Testis (tissue), 2 donors: ENCODE measurements at regions not wholly inside any gene's neighbourhood (a gene's known extent, or its start where the extent isn't known, plus 50 kb on each side); places are given as distances from the start of the nearest gene placed in this dataset.

Source experiments
- DNase-seq: peaks from one replicate; pipeline ENCODE4 v3.0.0-alpha.2; 2019
- H3K27ac ChIP-seq, 2 donors: fragments of 200-600 bp; sonication (generic); one replicate each; pipeline ENCODE4 v1.5.1; 2019
- H3K27me3 ChIP-seq: fragments of 200-600 bp; sonication (generic); one replicate; pipeline ENCODE4 v1.5.1; 2019
- H3K36me3 ChIP-seq: fragments of 200-600 bp; sonication (generic); one replicate; pipeline ENCODE4 v1.5.1; 2017; ENCODE audit warnings: low read depth; ENCODE audit errors: missing control alignments
- H3K4me1 ChIP-seq: fragments of 200-600 bp; sonication (generic); one replicate; pipeline ENCODE4 v1.5.1; 2019
- H3K4me3 ChIP-seq, 2 donors: fragments of 200-600 bp; sonication (generic); one replicate each; pipeline ENCODE4 v1.5.1; 2017 to 2019
- H3K9me3 ChIP-seq: fragments of 200-600 bp; sonication (generic); one replicate; pipeline ENCODE4 v1.5.1; 2017
- CTCF ChIP-seq, 3 experiments: fragments of 450-650 bp in 2 of 3; fragments of 200-600 bp in 1 of 3; sonication (generic) in 1 of 3; IDR thresholded peaks; one replicate each; pipeline ENCODE4 v1.5.1; 2016 to 2019; ENCODE audit warnings: antibody characterized with exemption in 3 of 3, mild to moderate bottlenecking in 2 of 3, moderate library complexity in 1 of 3
- POLR2A ChIP-seq: fragments of 450-650 bp; IDR thresholded peaks from one replicate; pipeline ENCODE4 v1.6.1; 2017; ENCODE audit warnings: antibody characterized with exemption, mild to moderate bottlenecking, moderate library complexity
- WGBS, 2 donors: methylation state at CpG; one replicate each; pipeline ENCODE4 v1.1.5; 2018; 5-methylcytosine and 5-hydroxymethylcytosine counted together
- intact Hi-C: fragments of 100-400 bp; cut with DNase I; formaldehyde crosslinking; loops from one replicate; pipeline ENCODE4 v1.15.1; 2023; ENCODE audit warnings: low total_unique reads

- Histone ChIP-seq H3K36me3 (no peaks in the 10 kb centered on the region), H3K4me1 (peaks cover 10% of the 10 kb centered on the region), H3K27ac (no peak overlapping the region), H3K4me3 (no peak overlapping the region), H3K9me3 (no peaks in the 10 kb centered on the region), H3K27me3 (no peaks in the 10 kb centered on the region)
- no peak for DNase-seq
- WGBS, 2 donors = 85 to 90% methylated on average over 4 of the region's 4 CpGs
- intact Hi-C loops = no loop called here
- TF ChIP-seq CTCF (IDR thresholded peaks at IDR 0.05) = no peak
- TF ChIP-seq POLR2A = no peak
These were observed 95.2 kb upstream of the THUMPD2 start for GRCh38 chr2:39874236-39874635.

GRCh38 chr2:39873586-39873985, 94.5 kb upstream of the THUMPD2 start:
- no peak overlapping the region for H3K27ac ChIP-seq
- TF ChIP-seq CTCF (IDR thresholded peaks at IDR 0.05) (no peak), POLR2A (no peak)
- intact Hi-C loops = no loop called here
- no peaks in the 10 kb centered on the region for H3K27me3 ChIP-seq
- no peak overlapping the region for H3K4me3 ChIP-seq
- WGBS, 2 donors = 87 to 88% methylated on average over 3 of the region's 3 CpGs
- no peak for DNase-seq
- peaks cover 10% of the 10 kb centered on the region for H3K4me1 ChIP-seq
- no peaks in the 10 kb centered on the region for H3K36me3 ChIP-seq
- no peaks in the 10 kb centered on the region for H3K9me3 ChIP-seq

- H3K9me3 ChIP-seq = no peaks in the 10 kb centered on the region
- no peaks in the 10 kb centered on the region for H3K27me3 ChIP-seq
- 94 to 97% methylated on average over 2 of the region's 2 CpGs for WGBS, 2 donors
- intact Hi-C loops = no loop called here
- DNase-seq = no peak
- no peaks in the 10 kb centered on the region for H3K36me3 ChIP-seq
- TF ChIP-seq POLR2A (no peak), CTCF (IDR thresholded peaks at IDR 0.05) (no peak)
- no peak overlapping the region for H3K4me3 ChIP-seq
- peaks cover 10% of the 10 kb centered on the region for H3K4me1 ChIP-seq
- H3K27ac ChIP-seq = no peak overlapping the region
These were observed 93.7 kb upstream of the THUMPD2 start for GRCh38 chr2:39872748-39873147.

GRCh38 chr2:39871291-39871761, 92.3 kb upstream of the THUMPD2 start:
- Histone ChIP-seq H3K4me1 (peaks cover 10% of the 10 kb centered on the region), H3K27me3 (no peaks in the 10 kb centered on the region), H3K36me3 (no peaks in the 10 kb centered on the region), H3K9me3 (no peaks in the 10 kb centered on the region), H3K4me3 (no peak overlapping the region), H3K27ac (no peak overlapping the region)
- WGBS, 2 donors = 54 to 62% methylated on average over 7 of the region's 7 CpGs
- TF ChIP-seq CTCF (IDR thresholded peaks at IDR 0.05) = no peak
- no peak for TF ChIP-seq POLR2A
- intact Hi-C loops = no loop called here
- DNase-seq = no peak

- 74 to 84% methylated on average over 3 of the region's 3 CpGs for WGBS, 2 donors
- no peak overlapping the region for H3K4me3 ChIP-seq
- no peaks in the 10 kb centered on the region for H3K36me3 ChIP-seq
- H3K9me3 ChIP-seq = no peaks in the 10 kb centered on the region
- DNase-seq = no peak
- H3K4me1 ChIP-seq = peaks cover 10% of the 10 kb centered on the region
- intact Hi-C loops = no loop called here
- no peaks in the 10 kb centered on the region for H3K27me3 ChIP-seq
- no peak overlapping the region for H3K27ac ChIP-seq
- no peak for TF ChIP-seq CTCF (IDR thresholded peaks at IDR 0.05)
- TF ChIP-seq POLR2A = no peak
These were observed 91.8 kb upstream of the THUMPD2 start for GRCh38 chr2:39870871-39871270.
